AG20443 (cell line): ENCODE measurements at regions not wholly inside any gene's neighbourhood (a gene's known extent, or its start where the extent isn't known, plus 50 kb on each side); places are given as distances from the start of the nearest gene placed in this dataset.
A peak's percentile ranks its signal among the peaks of the same experiment; 100 is the strongest.

Source experiments
- DNase-seq: peaks from one replicate; pipeline ENCODE4 v3.0.0; 2012; ENCODE audit warnings: low spot score, mixed read lengths

GRCh38 chr2:83650161-83650560 is 808.9 kb downstream of the SUCLG1 start:
- DNase-seq = no peak

GRCh38 chr2:83640506-83640905 is 818.6 kb downstream of the SUCLG1 start:
- no peak for DNase-seq

GRCh38 chr2:83633423-83633822 is 825.7 kb downstream of the SUCLG1 start:
- no peak for DNase-seq

- no peak for DNase-seq
Observed at GRCh38 chr2:83630351-83630750, 828.7 kb downstream of the SUCLG1 start.

- DNase-seq = no peak
Observed at GRCh38 chr2:83615511-83615910, 843.6 kb downstream of the SUCLG1 start.

- DNase-seq = no peak
Observed at GRCh38 chr2:83613178-83613577, 845.9 kb downstream of the SUCLG1 start.

GRCh38 chr2:83602753-83603152 is 856.3 kb downstream of the SUCLG1 start:
- no peak for DNase-seq

GRCh38 chr2:83596592-83597282 is 862.3 kb downstream of the SUCLG1 start:
- DNase-seq = no peak

- DNase-seq = no peak
Observed at GRCh38 chr2:83595926-83596325, 863.2 kb downstream of the SUCLG1 start.

- DNase-seq = no peak
Observed at GRCh38 chr2:83595121-83595690, 863.9 kb downstream of the SUCLG1 start.

GRCh38 chr2:83594241-83595120 is 864.6 kb downstream of the SUCLG1 start:
- no peak for DNase-seq

GRCh38 chr2:83587309-83587708 is 871.8 kb downstream of the SUCLG1 start:
- no peak for DNase-seq

GRCh38 chr2:83585250-83585649 is 873.8 kb downstream of the SUCLG1 start:
- DNase-seq = no peak

- peak; percentile 43 for DNase-seq
Observed at GRCh38 chr2:83584672-83585071, 874.4 kb downstream of the SUCLG1 start.

- no peak for DNase-seq
Observed at GRCh38 chr2:83582589-83582988, 876.5 kb downstream of the SUCLG1 start.

GRCh38 chr2:83579507-83579906 is 879.6 kb downstream of the SUCLG1 start:
- DNase-seq = no peak

- peak; percentile 24 for DNase-seq
Observed at GRCh38 chr2:83578405-83578804, 880.7 kb downstream of the SUCLG1 start.

GRCh38 chr2:83574614-83575013 is 884.5 kb downstream of the SUCLG1 start:
- DNase-seq = no peak

- no peak for DNase-seq
Observed at GRCh38 chr2:83573060-83573459, 886.0 kb downstream of the SUCLG1 start.

GRCh38 chr2:83572400-83572799 is 886.7 kb downstream of the SUCLG1 start:
- no peak for DNase-seq

- DNase-seq = no peak
Observed at GRCh38 chr2:83567551-83567950, 891.5 kb downstream of the SUCLG1 start.

- DNase-seq = no peak
Observed at GRCh38 chr2:83565626-83566025, 893.5 kb downstream of the SUCLG1 start.

GRCh38 chr2:83565181-83565580 is 893.9 kb downstream of the SUCLG1 start:
- peak; percentile 8 for DNase-seq
